Transverse colon (tissue), 4 donors: ENCODE measurements at regions not wholly inside any gene's neighbourhood (a gene's known extent, or its start where the extent isn't known, plus 50 kb on each side); places are given as distances from the start of the nearest gene placed in this dataset.

Source experiments
- CTCF ChIP-seq, 5 experiments: fragments of 200-600 bp in 3 of 5; fragments of 450-650 bp in 2 of 5; sonication (generic) in 3 of 5; IDR thresholded peaks; 1 replicate in 2 of 5; 2 replicates in 3 of 5; pipeline ENCODE4 v1.5.1; 2016 to 2017; ENCODE audit warnings: antibody characterized with exemption in 5 of 5, inconsistent platforms in 3 of 5, mild to moderate bottlenecking in 2 of 5, moderate library complexity in 1 of 5
- EP300 ChIP-seq: sonication (generic); formaldehyde crosslinking; IDR thresholded peaks from one replicate; pipeline ENCODE4 v1.6.1; 2017; ENCODE audit warnings: antibody characterized with exemption, low read depth
- POLR2A ChIP-seq: fragments of 450-650 bp; IDR thresholded peaks from one replicate; pipeline ENCODE4 v1.6.1; 2016; ENCODE audit warnings: antibody characterized with exemption, mild to moderate bottlenecking, moderate library complexity
- POLR2AphosphoS5 ChIP-seq, 3 donors: sonication (generic); formaldehyde crosslinking; IDR thresholded peaks; one replicate each; pipeline ENCODE4 v1.6.1; 2016; ENCODE audit warnings: antibody characterized with exemption in 3 of 3

DNA sequence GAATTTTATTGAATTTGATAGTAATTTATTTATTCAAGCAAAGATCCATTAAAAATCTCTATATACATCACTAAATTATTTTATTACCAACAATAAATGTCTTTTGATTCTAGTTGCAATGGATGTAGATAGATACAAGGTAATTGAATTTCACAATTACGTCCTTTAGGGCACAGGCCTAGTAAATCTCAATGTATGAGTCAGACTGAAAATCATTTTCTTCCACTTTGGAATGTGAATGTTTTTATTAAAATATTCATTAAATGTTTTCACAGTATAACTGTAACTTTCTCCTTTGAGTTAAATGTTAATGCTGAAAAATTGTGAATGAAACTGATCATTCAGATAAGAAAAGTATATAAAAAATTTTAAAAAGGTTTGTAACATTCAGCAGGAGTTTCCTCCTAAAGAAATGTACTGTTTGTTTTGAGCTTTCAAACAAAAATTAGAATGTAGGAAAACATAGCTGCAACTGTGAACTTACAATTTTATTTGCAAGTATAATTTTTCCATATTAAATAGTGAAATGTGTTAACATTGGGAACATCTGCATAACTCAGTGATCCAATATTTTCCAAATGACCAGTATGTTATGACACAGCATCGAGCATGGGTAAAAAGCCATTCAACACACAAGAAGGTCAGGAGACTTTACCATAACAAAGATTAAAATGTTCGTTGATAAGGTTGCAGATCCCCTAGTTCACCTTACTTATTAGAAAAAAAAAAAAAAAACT lies 663.7 kb downstream of the METTL4 start:
- no peak for TF ChIP-seq CTCF (IDR thresholded peaks at IDR 0.05)
- no peak for TF ChIP-seq EP300
- no peak for TF ChIP-seq POLR2AphosphoS5 (IDR thresholded peaks at IDR 0.05)
- TF ChIP-seq POLR2A, result no peak
